IPS DF 19.7 (cell line): ENCODE measurements at regions not wholly inside any gene's neighbourhood (a gene's known extent, or its start where the extent isn't known, plus 50 kb on each side); places are given as distances from the start of the nearest gene placed in this dataset.

Source experiments
- DNase-seq: peaks from one replicate; pipeline ENCODE4 v3.0.0-alpha.2; 2013; ENCODE audit warnings: low read depth, low spot score

DNA sequence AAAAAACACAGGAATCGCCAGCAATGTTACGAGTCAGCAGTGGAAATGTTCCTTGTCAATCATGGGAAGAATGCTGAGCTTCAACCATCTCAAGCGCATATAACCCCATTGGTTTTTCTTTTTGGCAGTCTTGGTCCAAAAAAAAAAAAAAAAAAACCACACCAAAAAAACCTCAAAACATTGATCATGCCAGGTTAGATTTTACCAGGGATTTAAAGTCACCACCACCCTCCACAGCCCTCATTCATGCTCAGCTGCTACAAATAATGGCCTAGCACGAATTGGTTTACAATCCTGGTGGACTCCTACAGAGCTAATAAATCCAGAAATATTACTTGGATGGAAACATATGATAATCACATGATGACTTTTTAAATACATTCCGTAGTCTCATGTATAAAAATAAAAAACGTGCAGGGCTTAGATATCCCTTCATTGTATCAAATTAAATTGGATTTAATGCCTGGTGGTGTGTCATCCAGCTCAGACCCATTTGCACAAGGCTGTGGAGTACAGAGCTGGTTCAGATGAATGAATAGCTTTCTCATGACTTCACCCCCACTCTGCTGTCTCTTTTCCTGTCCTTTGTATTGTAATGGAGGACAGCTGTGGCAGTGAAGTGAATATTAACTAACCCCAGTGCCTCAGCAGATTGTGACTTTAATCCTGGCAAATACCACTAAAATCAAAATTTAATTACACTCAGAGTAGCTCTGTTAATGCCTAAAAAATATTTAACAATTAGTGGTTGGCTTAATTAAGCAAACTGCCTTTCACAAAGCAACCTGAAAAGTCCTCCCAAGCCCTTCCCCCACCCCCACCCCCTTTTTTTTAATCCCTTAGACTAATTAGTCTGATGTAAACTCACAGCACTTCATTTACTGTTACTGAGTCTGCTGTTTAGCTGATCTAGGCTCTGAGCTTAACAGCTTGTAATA lies 626.5 kb upstream of the ZNF608 start:
- peak; percentile 69 for DNase-seq

DNA sequence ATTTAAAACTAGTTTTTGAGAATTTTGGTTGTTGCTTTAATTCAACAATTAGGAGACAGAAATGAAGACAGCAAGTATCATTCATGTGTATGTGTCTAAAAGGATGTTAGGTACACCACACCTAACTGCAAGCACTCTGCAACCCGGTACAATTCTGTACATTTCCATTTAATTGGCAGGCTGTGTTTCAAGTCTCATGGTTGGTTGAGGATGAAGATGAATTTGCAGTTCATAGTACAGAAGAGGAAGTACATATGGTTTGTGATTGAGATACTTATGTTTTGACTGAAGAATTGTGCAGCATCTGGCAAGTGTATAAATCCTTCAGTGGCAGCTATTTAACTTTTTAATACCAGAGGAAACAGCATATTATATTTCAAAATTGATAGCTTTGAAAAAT lies 628.7 kb upstream of the ZNF608 start:
- no peak for DNase-seq

DNA sequence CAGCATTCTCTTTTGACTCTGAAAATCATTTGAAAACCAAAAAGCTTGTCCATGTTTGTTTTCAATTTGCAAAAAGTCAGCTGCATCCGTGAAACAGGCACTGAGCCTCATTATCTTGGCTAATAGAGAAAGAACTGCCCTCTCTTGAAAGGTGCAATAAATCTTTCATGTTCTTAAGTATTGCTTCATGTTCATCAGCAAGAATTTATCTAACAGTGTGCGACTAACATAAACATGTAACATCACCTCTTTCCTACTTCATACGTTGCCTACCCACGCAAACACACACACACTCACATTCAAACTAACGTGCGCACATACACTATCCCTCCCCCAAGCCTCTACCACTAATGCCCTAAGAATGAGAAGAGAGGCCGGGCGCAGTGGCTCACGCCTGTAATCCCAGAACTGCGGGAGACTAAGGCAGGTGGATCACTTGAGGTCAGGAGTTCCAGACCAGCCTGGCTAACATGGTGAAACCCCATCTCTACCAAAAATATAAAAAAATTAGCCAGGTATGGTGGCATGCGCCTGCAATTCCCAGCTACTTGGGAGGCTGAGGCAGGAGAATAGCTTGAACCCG lies 629.7 kb upstream of the ZNF608 start:
- no peak for DNase-seq

DNA sequence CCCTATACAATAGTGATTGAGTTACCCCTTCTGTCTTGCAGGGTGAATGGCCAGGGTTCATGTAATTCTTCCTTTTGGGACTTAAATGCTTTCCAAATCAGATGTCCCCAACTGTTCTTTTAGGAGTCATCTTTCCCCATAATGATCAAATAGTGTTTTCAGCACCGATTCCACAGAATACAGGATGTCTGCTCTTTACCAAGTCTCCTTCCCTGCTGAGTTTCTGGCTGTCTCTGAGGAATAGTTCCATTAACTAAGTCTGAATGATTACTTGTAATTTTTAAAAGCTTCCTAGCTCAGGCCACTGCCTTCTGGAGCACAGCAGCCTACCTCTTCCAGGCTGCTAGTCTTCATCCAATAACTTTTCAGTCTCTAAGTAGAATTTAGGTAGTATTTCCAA lies 630.7 kb upstream of the ZNF608 start:
- DNase-seq = no peak

DNA sequence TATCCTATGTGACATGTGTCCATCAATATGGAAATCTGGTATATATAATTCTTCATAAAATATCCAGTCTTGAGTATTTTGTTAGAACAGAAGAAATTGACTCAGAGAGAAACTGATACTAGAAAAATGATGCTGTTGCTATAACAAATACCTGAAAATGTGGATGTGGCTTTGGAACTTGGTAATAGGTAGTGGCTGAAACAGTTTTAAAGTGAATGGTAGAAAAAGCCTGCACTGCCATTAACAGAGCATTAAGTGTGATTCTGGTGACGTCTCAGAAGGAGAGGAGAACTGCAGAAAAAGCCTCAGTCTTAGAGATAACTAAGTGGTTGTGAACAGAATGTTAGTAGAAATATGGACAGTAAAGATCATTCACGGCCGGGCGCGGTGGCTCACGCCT lies 634.9 kb upstream of the ZNF608 start:
- DNase-seq = no peak

DNA sequence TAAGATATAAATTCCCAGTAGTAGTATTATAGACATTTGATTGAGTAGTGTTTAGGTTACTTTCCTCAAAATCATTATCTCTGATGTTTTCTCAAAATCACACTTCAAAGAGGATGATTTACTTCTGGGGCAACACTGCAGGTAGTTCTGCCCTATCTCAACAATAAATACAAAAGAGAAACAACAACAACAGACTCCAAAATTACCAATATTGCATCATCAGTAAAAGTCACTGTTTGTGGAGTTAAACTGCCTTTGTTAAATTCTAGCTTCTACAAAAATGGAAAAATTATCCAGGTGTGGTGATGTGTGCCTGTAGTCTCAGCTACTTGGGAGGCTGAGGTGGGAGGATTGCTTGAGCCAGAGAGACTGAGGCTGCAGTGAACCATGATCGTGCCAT lies 637.6 kb upstream of the ZNF608 start:
- no peak for DNase-seq

DNA sequence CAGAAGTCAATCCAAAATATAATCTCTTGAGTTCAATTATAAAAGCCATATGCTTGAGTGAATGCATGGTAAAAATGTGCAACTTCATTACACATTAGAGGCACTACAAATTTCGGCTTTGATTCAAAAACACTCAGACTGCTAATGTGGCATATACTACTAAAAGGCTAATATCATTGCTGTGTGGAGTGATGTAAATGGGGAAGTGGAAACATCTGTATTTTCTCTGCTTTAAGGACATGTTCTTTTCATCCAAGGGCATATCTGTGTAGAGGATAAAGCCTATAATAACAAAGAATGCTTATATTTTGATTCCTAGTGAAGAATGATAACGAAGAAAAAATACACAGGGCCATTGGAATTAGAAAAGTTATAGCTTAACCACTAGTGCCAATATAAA lies 643.9 kb upstream of the ZNF608 start:
- DNase-seq = no peak

DNA sequence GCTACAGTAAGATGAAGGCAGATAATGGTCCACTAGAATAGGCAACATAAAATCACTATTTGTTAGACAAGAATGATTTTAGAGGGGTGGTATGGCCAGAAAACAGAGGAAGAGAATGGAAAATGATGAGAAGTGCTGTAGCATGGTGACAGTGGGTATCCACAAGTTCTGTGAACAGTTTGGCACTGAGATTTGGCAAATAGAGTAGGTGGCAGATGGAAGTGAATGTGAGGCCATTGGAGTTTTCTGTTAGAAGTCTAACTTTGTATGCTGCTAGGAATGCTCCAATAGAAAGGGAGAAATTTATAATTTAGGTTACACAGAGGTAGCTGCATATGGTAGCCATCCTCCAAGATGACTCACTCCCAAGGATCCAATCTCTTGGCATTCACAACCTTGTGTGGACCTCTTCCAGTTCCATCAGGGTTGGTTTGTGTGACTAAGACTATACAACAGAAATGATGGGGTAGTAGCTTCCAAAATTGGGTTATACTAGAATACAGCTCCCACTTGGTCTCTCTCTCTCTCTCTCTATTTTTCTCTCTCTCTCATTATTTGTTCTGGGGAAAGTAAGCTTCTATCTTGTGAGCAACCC lies 646.9 kb upstream of the ZNF608 start:
- DNase-seq = no peak

DNA sequence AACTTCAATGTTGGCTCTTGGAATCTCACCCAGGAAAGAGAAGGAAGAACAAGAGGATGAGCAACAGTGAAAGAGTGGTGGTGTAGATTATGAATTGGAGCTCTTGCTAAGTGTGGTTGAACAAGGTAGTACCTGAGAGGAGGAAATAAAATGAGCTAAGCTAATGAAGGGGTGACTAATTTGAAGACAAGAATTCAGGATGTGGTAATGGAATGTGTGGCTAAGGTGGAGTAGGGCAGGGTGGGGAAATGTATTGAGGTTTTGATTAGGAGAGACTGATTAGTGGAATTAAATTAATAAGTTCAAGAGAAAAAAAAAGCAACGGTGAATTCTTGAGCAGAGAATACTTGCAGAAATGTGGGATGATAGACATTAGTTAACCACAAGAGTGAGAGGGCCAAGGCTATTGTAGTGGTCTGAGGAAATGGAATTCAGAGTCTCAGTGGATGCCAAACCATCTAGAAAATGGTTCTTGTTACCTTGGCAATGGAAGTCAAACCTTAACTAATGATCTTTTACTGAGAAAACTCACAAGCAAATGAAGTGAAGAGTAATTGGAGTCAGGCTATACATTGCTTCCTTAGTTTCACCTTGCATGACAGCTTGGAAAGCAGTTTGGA lies 648.3 kb upstream of the ZNF608 start:
- no peak for DNase-seq

DNA sequence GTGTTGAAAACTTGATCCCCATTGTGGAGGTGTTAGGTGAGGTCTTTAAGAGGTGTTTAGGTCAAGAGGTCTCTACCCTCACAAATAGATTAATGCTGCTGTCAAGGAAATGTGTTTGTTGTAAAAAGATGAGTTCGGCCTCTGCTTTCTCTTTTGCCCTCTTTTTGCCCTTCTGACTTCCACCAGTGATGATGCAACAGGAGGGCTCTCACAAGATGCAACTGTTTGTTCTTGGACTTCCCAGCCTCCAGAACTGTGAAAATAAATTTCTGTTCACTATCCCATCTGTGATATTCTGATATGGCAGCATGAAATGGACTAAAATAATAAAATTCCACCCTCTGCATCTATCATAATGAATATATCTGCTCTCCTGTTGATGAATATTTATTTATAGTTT lies 650.0 kb upstream of the ZNF608 start:
- DNase-seq = no peak

DNA sequence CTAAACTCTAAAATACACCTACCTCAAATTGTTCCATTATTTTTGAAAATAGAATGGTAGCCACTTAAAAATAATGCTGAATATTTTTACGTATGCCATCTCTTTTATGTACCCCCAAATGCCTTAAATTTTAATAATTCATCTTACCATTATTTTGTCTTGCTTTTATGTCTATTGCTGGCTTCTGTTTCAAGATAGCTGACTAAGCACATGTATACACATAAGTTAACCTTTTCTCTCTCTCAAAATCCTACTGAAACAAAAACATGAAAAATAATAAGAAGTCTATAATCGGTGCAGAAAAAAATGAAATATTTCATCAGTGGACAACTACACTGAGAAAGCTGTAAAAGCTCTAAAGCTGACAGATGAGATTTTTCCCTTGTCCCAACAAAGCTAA lies 652.0 kb upstream of the ZNF608 start:
- no peak for DNase-seq

DNA sequence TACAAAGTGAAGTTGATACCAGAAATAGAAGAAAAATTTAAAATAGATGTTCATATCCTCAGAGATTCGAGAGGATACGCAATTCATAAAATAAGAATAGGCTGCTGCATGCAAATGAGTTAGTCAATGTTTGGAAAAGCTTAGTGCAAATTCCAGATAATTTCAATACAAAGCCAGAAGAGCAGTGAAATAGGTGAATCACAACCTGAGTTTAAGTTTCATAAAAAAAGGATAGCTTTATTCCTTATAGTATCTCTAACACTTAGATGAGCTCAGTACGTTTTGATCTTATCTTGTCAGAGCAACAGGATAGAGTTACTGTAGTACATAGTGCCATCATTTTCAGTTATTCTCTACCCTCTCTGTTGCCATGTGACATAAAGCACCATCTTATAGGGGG lies 653.4 kb upstream of the ZNF608 start:
- no peak for DNase-seq

DNA sequence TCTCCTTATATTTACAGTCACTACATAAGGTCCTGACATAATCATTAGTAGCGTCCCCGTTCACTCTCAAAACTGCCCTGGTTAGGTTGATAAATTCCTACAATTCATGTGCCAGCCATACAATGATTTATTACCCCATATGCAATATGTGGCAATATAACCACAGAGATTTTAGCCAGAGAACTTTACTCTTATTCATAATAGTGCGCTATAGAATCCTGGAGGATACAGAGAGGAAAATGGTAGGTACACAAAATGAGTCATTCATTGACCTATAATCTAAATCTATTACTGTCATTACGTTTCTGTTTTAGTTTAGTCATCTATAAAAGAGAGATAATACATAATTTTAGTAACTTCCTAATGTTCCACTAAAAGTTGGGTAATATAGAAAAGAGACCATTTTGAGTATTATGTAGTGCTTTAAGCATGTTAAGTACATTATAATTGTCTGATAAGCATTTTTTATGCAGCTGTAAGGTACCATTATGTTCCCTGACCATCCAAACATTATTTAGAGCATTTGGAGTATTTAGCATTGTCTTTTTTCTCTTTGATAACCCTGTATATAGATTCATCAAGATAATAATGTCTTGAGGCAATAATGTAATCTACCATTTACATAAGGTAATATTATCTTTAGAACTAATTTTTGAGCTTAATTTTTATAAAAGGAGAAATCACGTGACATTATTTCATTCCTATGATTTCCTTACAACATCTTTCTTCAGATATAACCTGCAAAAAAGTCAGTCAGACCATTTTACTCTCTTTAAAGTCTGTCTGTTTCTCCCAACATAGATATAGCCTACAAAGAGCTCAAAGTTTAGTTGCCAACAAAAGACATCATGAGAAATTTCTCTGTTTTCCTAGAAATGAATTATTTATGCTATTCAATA lies 655.5 kb upstream of the ZNF608 start:
- DNase-seq = no peak

DNA sequence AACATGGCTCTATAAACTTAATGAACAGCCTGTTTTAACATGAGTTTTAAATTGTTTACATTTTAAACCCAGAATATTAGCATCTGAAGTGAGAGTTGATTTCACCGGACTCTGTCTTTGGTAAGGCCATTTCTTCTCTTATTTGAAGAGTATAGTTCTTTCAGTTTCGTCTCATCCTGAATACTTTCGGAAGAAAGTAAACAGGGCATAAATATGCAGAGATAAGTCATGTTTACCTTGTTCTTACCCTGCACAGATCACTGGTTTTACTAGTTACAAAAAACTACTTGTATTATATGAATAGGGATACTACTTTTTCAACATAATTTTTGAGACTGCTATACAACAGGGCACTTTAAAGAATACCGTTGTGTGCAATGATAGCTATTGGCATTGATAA lies 656.3 kb upstream of the ZNF608 start:
- DNase-seq = no peak

DNA sequence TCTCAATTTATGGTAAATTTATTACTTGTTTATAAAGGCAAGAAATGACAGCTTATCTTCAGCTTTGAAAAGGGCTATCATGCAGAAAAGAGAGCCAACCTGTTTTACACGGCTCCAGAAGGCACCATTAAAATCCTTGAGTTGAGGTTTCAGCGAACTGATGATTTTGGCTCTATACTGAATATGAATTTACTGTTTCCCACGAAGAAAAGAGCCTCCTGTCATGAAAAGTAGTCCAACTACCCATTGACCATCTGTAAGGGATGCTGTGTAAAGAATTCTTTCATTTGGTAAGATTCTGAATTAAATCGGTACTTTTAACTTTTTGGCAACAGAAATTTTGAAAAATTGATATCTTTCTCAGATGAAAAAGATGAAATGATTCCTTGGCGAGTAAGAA lies 657.6 kb upstream of the ZNF608 start:
- no peak for DNase-seq

DNA sequence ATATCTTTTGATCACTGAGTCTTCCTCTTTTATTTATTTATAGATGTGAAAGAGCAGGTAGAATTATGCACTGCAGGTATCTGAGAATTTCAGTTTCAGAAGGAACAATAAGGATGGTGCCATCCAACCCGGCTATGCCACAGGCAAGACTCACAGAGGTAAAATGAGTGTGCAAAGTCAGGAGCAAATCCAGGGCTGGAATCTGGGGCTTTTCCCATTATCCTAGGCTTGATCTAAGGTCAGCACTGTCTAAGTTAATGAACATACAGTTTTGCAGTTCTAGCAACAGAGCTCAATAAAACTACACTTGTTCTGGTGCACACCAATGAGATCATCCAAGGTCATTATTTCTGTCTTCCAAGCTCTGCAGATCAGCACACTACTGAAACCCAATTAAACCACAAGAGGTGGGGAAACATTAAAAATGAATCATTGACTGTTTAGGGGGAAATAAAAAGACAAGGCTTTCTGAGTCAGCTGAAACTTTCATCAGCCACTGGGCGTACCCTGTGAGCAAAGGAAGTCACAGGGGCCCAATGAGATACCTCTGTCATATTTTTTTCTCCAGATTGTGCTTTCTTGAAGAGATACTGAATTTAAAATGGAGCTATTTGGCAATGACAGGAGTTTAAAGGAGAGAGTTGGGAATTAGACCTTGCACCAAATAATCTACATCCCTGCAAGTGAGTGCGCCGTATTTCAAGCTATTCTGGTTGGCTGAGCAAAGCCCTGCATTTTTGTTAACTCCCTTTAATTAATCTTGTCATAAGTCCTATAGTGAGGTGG lies 662.2 kb upstream of the ZNF608 start:
- DNase-seq = no peak

DNA sequence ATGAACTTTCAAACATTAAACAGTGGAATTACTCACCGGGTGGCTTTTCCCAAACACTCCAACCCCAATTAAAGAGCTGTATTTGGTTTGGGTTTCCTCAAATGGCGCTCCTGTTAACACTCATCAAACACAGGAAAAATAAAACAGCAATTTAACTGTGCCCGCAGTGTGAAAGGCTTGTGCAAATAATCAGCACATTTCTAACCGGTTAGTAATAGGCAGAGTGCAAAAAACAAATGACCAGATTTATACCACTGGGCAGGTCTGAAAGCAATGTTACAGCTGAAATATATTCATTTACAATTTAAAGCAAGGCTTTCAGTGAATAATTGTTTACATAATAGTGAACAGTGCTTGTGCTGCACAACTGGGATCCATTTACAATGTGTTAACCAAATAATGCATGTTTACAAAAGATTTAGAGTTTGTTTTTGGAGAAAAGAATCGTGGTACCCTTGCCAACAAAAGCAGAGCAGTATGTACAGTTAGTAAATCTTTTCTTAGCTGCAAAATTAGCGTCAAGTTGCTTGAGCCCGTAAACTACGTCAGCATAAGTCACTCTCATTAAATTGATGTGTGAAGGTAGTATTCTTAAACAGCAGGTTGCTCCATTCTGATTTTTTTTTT lies 662.9 kb upstream of the ZNF608 start:
- DNase-seq = no peak

DNA sequence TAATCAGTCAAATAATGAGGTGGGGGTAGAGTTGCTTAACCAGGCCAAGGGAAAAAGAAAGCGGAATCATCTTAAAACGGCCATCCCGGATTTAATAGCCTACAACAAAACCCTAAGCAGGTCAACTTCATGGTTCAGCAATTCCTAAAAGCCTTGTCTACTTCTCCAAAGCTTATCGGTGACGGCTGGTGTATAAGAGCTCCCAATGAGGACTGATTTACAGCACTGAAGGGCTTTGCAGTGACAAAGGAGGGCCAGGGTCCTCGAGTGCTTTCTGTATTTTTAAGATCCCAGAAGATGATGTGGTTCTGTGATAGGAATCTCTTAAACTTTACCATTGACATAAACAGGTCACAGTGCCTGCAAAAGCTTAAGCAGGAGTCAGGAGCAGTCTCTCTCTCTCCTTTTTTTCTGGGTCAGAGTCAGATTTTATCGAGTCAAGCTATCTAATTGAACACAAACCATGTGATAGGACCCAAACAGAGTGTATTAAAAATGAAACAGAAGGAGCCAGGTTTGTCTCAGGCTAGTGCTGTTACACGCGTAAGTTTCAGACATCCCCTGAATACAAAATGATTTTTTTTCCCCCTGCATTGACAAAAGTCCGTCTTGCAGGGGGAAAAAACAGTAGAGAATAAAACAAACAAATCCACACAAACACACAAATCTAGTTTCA lies 663.6 kb upstream of the ZNF608 start:
- no peak for DNase-seq

DNA sequence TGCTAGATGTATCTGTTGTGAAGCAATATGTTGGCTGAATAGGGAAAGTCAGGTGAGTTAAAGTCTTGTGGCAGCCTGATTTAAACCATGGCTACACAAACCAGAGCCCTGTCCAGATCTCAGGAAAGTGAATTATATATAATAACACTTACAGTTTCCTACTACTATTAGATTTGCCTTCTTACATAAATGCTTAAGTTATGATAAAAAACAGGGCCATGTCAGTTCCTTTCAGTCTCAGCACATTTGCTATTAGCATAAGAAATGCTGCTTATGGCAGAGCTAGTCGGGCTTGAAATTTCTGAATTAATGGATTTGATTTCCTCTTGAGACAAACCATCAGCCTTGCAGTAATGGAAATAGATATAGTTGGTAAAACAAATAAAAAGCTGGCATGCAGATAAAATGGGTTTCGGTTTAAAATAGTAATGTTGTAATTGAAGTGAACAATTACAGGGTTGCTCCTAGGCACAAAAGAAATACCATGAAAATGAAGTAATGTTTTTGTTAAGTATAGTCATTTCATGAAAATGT lies 664.2 kb upstream of the ZNF608 start:
- no peak for DNase-seq
